SK-MEL-5 (cell line): ENCODE measurements at regions not wholly inside any gene's neighbourhood (a gene's known extent, or its start where the extent isn't known, plus 50 kb on each side); places are given as distances from the start of the nearest gene placed in this dataset.
"Not testable (repeated sequence)": the region's sequence is repeated elsewhere in the genome, so short reads cannot be mapped to it uniquely, and the experiment has no call there.

Experiments used
- DNase-seq: peaks from one replicate; pipeline ENCODE4 v3.0.0-alpha.2; 2016; ENCODE audit warnings: low read depth, low spot score
- in situ Hi-C: cut with HindIII; loops from 2 replicates; pipeline ENCODE4 v1.10.0; 2016; ENCODE audit warnings: low sequenced_read_pairs, high pct_unique_total_duplicates, low pct_unique_long_range_greater_than_20kb

GRCh38 chr12:25797386-25797785 lies 161.1 kb upstream of the RASSF8 start:
- no peak for DNase-seq
- in situ Hi-C loops = no loop called here

- no peak for DNase-seq
- in situ Hi-C loops = no loop called here
These were observed 160.5 kb upstream of the RASSF8 start for GRCh38 chr12:25797949-25798348.

GRCh38 chr12:25800101-25800500 lies 158.4 kb upstream of the RASSF8 start:
- in situ Hi-C loops = no loop called here
- DNase-seq = no peak

- peak; percentile 32 for DNase-seq
- in situ Hi-C loops = no loop called here
These were observed 156.7 kb upstream of the RASSF8 start for GRCh38 chr12:25801734-25802133.

GRCh38 chr12:25802143-25802542 lies 156.3 kb upstream of the RASSF8 start:
- DNase-seq = no peak
- in situ Hi-C loops = no loop called here

- in situ Hi-C loops, DNase-seq: not testable (repeated sequence)
These were observed 155.3 kb upstream of the RASSF8 start for GRCh38 chr12:25803029-25803664.

GRCh38 chr12:25804286-25804685 lies 154.2 kb upstream of the RASSF8 start:
- in situ Hi-C loops, DNase-seq: not testable (repeated sequence)

- in situ Hi-C loops = no loop called here
- DNase-seq = no peak
These were observed 152.2 kb upstream of the RASSF8 start for GRCh38 chr12:25806271-25806670.

GRCh38 chr12:25808604-25809003 lies 149.9 kb upstream of the RASSF8 start:
- DNase-seq = no peak
- in situ Hi-C loops = no loop called here

GRCh38 chr12:25810683-25811082 lies 147.8 kb upstream of the RASSF8 start:
- no peak for DNase-seq
- in situ Hi-C loops = no loop called here

GRCh38 chr12:25811656-25812126 lies 146.8 kb upstream of the RASSF8 start:
- no peak for DNase-seq
- in situ Hi-C loops = no loop called here

- no peak for DNase-seq
- in situ Hi-C loops = no loop called here
These were observed 146.2 kb upstream of the RASSF8 start for GRCh38 chr12:25812295-25812694.

GRCh38 chr12:25813843-25814242 lies 144.6 kb upstream of the RASSF8 start:
- DNase-seq = no peak
- in situ Hi-C loops = no loop called here

GRCh38 chr12:25816637-25817036 lies 141.8 kb upstream of the RASSF8 start:
- no peak for DNase-seq
- in situ Hi-C loops = no loop called here

GRCh38 chr12:25817166-25817565 lies 141.3 kb upstream of the RASSF8 start:
- in situ Hi-C loops = no loop called here
- DNase-seq = no peak

GRCh38 chr12:25818596-25819390 lies 139.7 kb upstream of the RASSF8 start:
- in situ Hi-C loops = no loop called here
- DNase-seq = no peak

GRCh38 chr12:25819691-25820090 lies 138.8 kb upstream of the RASSF8 start:
- in situ Hi-C loops = no loop called here
- no peak for DNase-seq

- in situ Hi-C loops = no loop called here
These were observed 136.2 kb upstream of the RASSF8 start for GRCh38 chr12:25822281-25822680.

GRCh38 chr12:25824734-25825133 lies 133.7 kb upstream of the RASSF8 start:
- no peak for DNase-seq
- in situ Hi-C loops = no loop called here

More at GRCh38 chr12:25822281-25822680, 136.2 kb upstream of the RASSF8 start:
- no peak for DNase-seq
